CD4-positive, CD25-positive, alpha-beta regulatory T cell (primary cell): ENCODE measurements at regions not wholly inside any gene's neighbourhood (a gene's known extent, or its start where the extent isn't known, plus 50 kb on each side); places are given as distances from the start of the nearest gene placed in this dataset.

Source experiments
- ATAC-seq, 2 donors: fragments of 150-1000 bp; cut with Tn5 transposase; one replicate each; pipeline ENCODE4 v1.10.0; 2021; ENCODE audit warnings: low read depth in 2 of 2, moderate number of reproducible peaks in 2 of 2, moderate library complexity in 1 of 2
- DNase-seq, 3 donors: peaks; one replicate each; pipeline versions ENCODE4 v3.0.0 to v3.0.0-alpha.2; 2012 to 2022; ENCODE audit warnings: mixed read lengths in 1 of 3
- H3K27ac ChIP-seq: one replicate; pipeline ENCODE4 v1.7.0; 2013; ENCODE audit warnings: mild to moderate bottlenecking, low read length; ENCODE audit not compliant: insufficient read depth, poor library complexity, severe bottlenecking
- H3K27me3 ChIP-seq: one replicate; pipeline ENCODE4 v1.7.0; 2013; ENCODE audit warnings: low read length; ENCODE audit not compliant: control insufficient read depth, insufficient read depth
- H3K36me3 ChIP-seq: one replicate; pipeline ENCODE4 v1.7.0; 2013; ENCODE audit warnings: mild to moderate bottlenecking, low read length, moderate library complexity; ENCODE audit not compliant: control insufficient read depth, insufficient read depth
- H3K4me1 ChIP-seq: 2 replicates; pipeline ENCODE4 v1.7.0; 2013; ENCODE audit warnings: mild to moderate bottlenecking, low read length; ENCODE audit not compliant: insufficient read depth, control insufficient read depth, poor library complexity, severe bottlenecking
- H3K4me3 ChIP-seq: one replicate; pipeline ENCODE4 v1.7.0; 2013; ENCODE audit warnings: low read depth, mild to moderate bottlenecking, low read length, moderate library complexity
- H3K9me3 ChIP-seq, 2 experiments: 1 replicate in 1 of 2; 2 replicates in 1 of 2; pipeline ENCODE4 v1.7.0; 2013; ENCODE audit warnings: low read length in 2 of 2, mild to moderate bottlenecking in 1 of 2, moderate library complexity in 1 of 2; ENCODE audit not compliant: control insufficient read depth in 2 of 2
- H3K27ac Mint-ChIP-seq, 3 donors: one replicate each; pipeline ENCODE4 v1.8.0; 2020 to 2022; ENCODE audit warnings: mild to moderate bottlenecking in 3 of 3, mixed read lengths in 3 of 3, moderate library complexity in 2 of 3
- H3K27me3 Mint-ChIP-seq: one replicate; pipeline ENCODE4 v1.8.0; 2022; ENCODE audit warnings: mild to moderate bottlenecking, mixed read lengths
- H3K36me3 Mint-ChIP-seq: one replicate; pipeline ENCODE4 v1.8.0; 2020; ENCODE audit warnings: mixed read lengths
- H3K4me1 Mint-ChIP-seq, 4 donors: one replicate each; pipeline ENCODE4 v1.8.0; 2020 to 2022; ENCODE audit warnings: mixed read lengths in 4 of 4, mild to moderate bottlenecking in 1 of 4
- H3K4me3 Mint-ChIP-seq, 4 donors: one replicate each; pipeline ENCODE4 v1.8.0; 2020 to 2022; ENCODE audit warnings: mild to moderate bottlenecking in 4 of 4, mixed read lengths in 4 of 4, moderate library complexity in 3 of 4
- H3K9me3 Mint-ChIP-seq, 7 donors: one replicate each; pipeline ENCODE4 v1.8.0; 2020 to 2022; ENCODE audit warnings: mixed read lengths in 7 of 7, mild to moderate bottlenecking in 3 of 7, moderate library complexity in 2 of 7

DNA sequence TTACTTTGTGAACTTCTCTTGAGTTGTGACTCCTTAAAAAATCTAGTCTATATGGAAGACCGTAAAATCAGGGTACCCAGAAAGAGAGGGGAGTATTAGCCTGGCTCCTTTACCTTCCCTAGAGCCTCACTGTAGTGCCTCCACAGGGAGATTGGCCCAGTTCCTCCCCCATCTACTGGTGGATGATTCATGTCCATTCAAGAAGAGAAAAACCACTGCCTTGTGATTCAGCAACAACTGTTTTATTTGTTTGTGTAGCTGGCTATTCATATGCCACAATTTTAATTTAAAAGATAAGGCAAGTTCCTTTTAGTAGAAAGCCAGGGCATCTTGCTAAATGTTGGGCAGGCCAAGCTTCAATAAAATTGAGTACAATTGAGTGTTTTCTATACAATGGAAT is 221.8 kb upstream of the KCNIP4 start:
- Histone ChIP-seq H3K27ac (no peak overlapping the region), H3K4me3 (no peak overlapping the region), H3K9me3 (peaks cover 0 to 10% of the 10 kb centered on the region in 2 experiments), H3K36me3 (no peaks in the 10 kb centered on the region), H3K27me3 (no peaks in the 10 kb centered on the region), H3K4me1 (no peaks in the 10 kb centered on the region)
- H3K4me1 Mint-ChIP-seq, result no peaks in the 10 kb centered on the region
- no peak overlapping the region for H3K27ac Mint-ChIP-seq
- ATAC-seq, result no peak
- no peaks in the 10 kb centered on the region for H3K36me3 Mint-ChIP-seq
- no peak overlapping the region for H3K4me3 Mint-ChIP-seq
- H3K27me3 Mint-ChIP-seq, result no peaks in the 10 kb centered on the region
- no peak for DNase-seq
- H3K9me3 Mint-ChIP-seq, result peaks cover 2 to 25% (median 9%) of the 10 kb centered on the region in 7 donors

DNA sequence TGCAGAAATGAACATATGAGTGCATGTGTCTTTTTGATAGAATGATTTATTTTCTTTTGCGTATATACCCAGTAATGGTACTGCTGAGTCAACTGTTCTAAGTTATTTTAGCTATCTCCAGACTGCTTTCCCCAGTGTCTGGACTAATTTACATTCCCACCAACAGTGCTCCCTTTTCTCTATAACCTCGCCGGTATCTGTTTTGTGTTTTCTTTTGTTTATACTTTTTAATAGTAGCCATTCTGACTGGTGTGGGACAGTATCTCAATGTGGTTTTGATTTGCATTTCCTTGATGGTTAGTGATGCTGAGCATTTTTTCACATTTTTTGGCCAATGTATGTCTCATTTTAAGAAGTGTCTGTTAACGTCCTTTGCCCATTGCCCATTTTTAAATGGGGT is 218.6 kb upstream of the KCNIP4 start:
- peaks cover 6 to 31% (median 14%) of the 10 kb centered on the region in 7 donors for H3K9me3 Mint-ChIP-seq
- no peaks in the 10 kb centered on the region for H3K4me1 ChIP-seq
- no peak for DNase-seq
- H3K4me3 ChIP-seq, result no peak overlapping the region
- no peaks in the 10 kb centered on the region for H3K27me3 Mint-ChIP-seq
- no peak for ATAC-seq
- no peak overlapping the region for H3K4me3 Mint-ChIP-seq
- no peaks in the 10 kb centered on the region for H3K36me3 ChIP-seq
- H3K36me3 Mint-ChIP-seq, result no peaks in the 10 kb centered on the region
- H3K4me1 Mint-ChIP-seq, result no peaks in the 10 kb centered on the region
- no peaks in the 10 kb centered on the region for H3K27me3 ChIP-seq
- no peak overlapping the region for H3K27ac ChIP-seq
- H3K9me3 ChIP-seq, result peaks cover 0 to 10% of the 10 kb centered on the region in 2 experiments
- H3K27ac Mint-ChIP-seq, result no peak overlapping the region

DNA sequence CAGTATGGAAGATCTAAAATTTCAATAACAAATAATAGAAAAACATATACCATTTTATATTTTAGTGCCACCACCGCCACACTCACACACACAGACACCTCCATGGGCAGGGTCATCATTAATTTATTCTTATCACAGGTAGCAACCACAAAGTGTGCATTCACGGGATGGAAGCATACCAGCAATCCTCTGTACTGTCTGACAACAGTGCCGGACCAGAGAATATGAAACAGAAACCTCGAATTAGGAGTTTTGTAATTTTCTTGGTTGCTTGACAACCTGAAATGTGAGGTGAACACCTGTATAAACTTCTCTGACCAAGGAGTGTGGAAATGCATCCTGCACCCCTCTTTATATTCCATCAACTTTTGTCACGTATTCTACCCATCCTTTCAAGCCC is 213.9 kb upstream of the KCNIP4 start:
- Mint-ChIP-seq H3K36me3 (no peaks in the 10 kb centered on the region), H3K27ac (no peak overlapping the region)

DNA sequence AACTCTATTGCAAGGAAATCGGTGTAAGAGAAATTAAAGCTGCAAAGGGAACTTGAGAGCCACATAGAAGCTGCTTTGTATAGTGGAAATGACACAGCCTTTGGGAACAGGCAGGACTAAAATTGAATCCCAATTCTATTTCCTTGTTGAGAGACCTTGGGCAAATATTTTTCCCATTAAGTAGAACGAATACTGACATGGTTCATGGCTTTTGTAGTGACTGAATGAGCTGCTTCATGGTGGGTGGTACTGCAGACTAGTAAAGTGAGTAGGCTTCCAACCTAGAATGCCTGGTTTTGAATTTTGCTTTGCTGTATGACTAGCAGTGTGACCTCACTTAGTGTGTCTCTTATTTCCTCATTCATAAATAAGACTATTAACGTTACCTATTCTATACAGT is 182.2 kb upstream of the KCNIP4 start:
- Histone ChIP-seq H3K4me3 (no peak overlapping the region), H3K27ac (no peak overlapping the region), H3K4me1 (no peaks in the 10 kb centered on the region), H3K36me3 (no peaks in the 10 kb centered on the region), H3K9me3 (no peaks in the 10 kb centered on the region), H3K27me3 (no peaks in the 10 kb centered on the region)
- Mint-ChIP-seq H3K27ac (no peak overlapping the region), H3K4me3 (no peak overlapping the region), H3K9me3 (peaks cover 4 to 42% (median 7%) of the 10 kb centered on the region in 7 donors), H3K36me3 (no peaks in the 10 kb centered on the region), H3K27me3 (no peaks in the 10 kb centered on the region), H3K4me1 (no peaks in the 10 kb centered on the region)
- DNase-seq (no peak), ATAC-seq (no peak)

More for the DNA sequence above, 213.9 kb upstream of the KCNIP4 start:
- ATAC-seq (no peak), DNase-seq (no peak)
- Mint-ChIP-seq H3K4me3 (no peak overlapping the region), H3K27me3 (no peaks in the 10 kb centered on the region), H3K4me1 (no peaks in the 10 kb centered on the region), H3K9me3 (peaks cover 3 to 31% (median 10%) of the 10 kb centered on the region in 7 donors)
- H3K9me3 ChIP-seq, result peaks cover 0 to 2% of the 10 kb centered on the region in 2 experiments
- H3K27ac ChIP-seq, result no peak overlapping the region
- no peak overlapping the region for H3K4me3 ChIP-seq
- no peaks in the 10 kb centered on the region for H3K36me3 ChIP-seq
- no peaks in the 10 kb centered on the region for H3K27me3 ChIP-seq
- no peaks in the 10 kb centered on the region for H3K4me1 ChIP-seq

DNA sequence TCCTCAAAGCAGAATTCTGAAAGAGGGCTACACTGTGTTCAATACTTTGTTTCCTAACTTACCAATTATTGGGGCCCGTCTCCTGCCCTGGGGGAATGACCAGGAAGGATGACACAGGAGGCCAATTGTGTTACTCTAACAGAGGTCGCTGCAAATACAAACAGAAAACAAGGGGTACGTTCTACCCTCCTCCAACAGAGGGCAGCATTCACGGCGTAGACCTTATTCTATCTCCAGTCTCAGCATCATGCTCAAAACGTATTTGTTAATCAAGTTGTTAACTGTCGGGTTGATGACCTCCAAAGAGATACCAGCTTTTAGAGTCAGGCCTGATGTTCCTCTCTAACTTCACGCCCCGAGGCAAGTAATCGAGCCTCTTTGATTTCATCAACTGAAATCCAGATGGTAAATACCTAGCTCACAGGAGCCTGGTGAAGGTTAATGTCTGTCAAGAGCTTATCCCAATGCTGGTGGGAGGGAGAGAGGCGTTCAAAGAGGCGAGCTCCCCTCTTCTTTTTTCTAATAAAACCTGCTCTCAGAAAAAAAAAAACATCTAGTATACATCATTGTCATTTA is 181.0 kb upstream of the KCNIP4 start:
- Histone ChIP-seq H3K27me3 (no peaks in the 10 kb centered on the region), H3K27ac (no peak overlapping the region), H3K9me3 (no peaks in the 10 kb centered on the region), H3K36me3 (no peaks in the 10 kb centered on the region), H3K4me3 (no peak overlapping the region), H3K4me1 (no peaks in the 10 kb centered on the region)
- H3K4me1 Mint-ChIP-seq, result no peaks in the 10 kb centered on the region
- no peaks in the 10 kb centered on the region for H3K36me3 Mint-ChIP-seq
- H3K9me3 Mint-ChIP-seq, result peaks cover 4 to 36% (median 8%) of the 10 kb centered on the region in 7 donors
- DNase-seq (peak in 1 of 3 donors; percentile 3), ATAC-seq (no peak)
- H3K27me3 Mint-ChIP-seq, result no peaks in the 10 kb centered on the region
- H3K27ac Mint-ChIP-seq, result no peak overlapping the region
- no peak overlapping the region for H3K4me3 Mint-ChIP-seq

DNA sequence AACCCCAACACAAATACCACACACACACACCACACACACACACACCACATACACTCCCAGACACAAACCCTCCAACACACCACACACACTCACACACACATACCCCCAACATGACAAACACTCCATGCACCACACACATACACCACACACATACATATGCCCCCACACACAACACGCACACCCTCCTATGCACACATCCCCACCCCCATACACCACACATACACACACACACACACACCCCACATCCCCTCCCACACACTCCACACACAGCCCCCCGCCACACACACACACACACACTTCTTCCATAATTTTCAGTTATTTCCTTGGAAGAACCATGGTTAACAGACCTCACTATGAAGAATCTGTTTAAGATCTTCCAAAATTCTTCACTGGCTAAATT is 173.5 kb upstream of the KCNIP4 start:
- Mint-ChIP-seq H3K27me3 (no peaks in the 10 kb centered on the region), H3K4me3 (no peak overlapping the region), H3K4me1 (no peaks in the 10 kb centered on the region), H3K36me3 (no peaks in the 10 kb centered on the region), H3K9me3 (peaks cover 0 to 29% (median 5%) of the 10 kb centered on the region in 7 donors), H3K27ac (no peak overlapping the region)
- no peaks in the 10 kb centered on the region for H3K4me1 ChIP-seq
- peaks cover 0 to 5% of the 10 kb centered on the region in 2 experiments for H3K9me3 ChIP-seq
- H3K4me3 ChIP-seq, result no peak overlapping the region
- no peaks in the 10 kb centered on the region for H3K36me3 ChIP-seq
- DNase-seq, result no peak
- no peak overlapping the region for H3K27ac ChIP-seq
- no peak for ATAC-seq
- H3K27me3 ChIP-seq, result no peaks in the 10 kb centered on the region

DNA sequence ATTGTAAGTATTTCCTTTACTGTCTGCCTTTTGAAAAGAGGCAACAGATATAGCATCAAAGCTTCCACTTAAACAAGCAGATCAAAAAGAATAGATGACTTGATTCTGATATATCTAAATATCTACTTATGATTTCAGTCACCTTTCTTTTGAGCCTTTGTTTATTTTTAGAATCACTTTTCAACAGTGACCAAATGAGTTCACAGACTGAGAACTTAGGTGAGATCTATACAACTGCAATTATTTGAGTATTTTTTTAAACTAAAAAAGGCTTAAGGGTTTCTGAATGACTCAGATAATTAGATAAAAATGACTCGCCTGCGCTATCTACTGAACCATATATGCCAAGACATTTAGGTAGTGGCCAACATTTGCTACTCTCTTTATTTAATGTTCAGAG is 166.7 kb upstream of the KCNIP4 start:
- Mint-ChIP-seq H3K4me1 (no peaks in the 10 kb centered on the region), H3K27me3 (no peaks in the 10 kb centered on the region), H3K4me3 (no peak overlapping the region), H3K36me3 (no peaks in the 10 kb centered on the region), H3K27ac (no peak overlapping the region), H3K9me3 (peaks cover 3 to 13% (median 5%) of the 10 kb centered on the region in 7 donors)
- Histone ChIP-seq H3K4me3 (no peak overlapping the region), H3K27me3 (no peaks in the 10 kb centered on the region), H3K9me3 (no peaks in the 10 kb centered on the region), H3K4me1 (no peaks in the 10 kb centered on the region), H3K27ac (no peak overlapping the region), H3K36me3 (no peaks in the 10 kb centered on the region)
- no peak for ATAC-seq
- no peak for DNase-seq

DNA sequence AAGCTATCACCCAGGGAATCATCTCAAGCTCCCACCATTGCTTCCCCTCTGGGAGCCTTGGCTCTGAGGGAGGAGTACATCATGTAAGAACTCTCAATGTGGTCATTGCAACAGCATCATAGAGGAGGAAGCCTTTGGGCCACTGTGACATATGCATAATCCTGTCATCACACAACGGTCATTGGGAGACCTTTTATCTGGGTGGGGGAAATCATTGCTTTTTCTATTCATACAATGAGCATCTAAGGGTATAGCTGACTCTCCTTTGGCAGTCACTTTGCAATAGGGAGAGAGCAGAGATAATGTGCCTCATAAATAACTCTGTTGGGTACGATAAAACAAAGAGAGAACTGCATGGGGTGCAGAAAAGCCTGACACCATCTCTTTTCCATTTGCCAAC is 155.2 kb upstream of the KCNIP4 start:
- no peak for DNase-seq
- no peaks in the 10 kb centered on the region for H3K27me3 Mint-ChIP-seq
- no peak for ATAC-seq

More for the DNA sequence above, 155.2 kb upstream of the KCNIP4 start:
- Histone ChIP-seq H3K36me3 (no peaks in the 10 kb centered on the region), H3K27me3 (no peaks in the 10 kb centered on the region), H3K27ac (no peak overlapping the region), H3K9me3 (peaks cover 0 to 3% of the 10 kb centered on the region in 2 experiments), H3K4me3 (no peak overlapping the region), H3K4me1 (no peaks in the 10 kb centered on the region)
- Mint-ChIP-seq H3K4me1 (peaks cover 0 to 3% (median 0%) of the 10 kb centered on the region in 4 donors), H3K36me3 (no peaks in the 10 kb centered on the region), H3K27ac (no peak overlapping the region), H3K4me3 (no peak overlapping the region), H3K9me3 (peaks cover 0 to 3% (median 1%) of the 10 kb centered on the region in 7 donors)
